ENCODE measurements at regions not wholly inside any gene's neighbourhood (a gene's known extent, or its start where the extent isn't known, plus 50 kb on each side); places are given as distances from the start of the nearest gene placed in this dataset.

DNA sequence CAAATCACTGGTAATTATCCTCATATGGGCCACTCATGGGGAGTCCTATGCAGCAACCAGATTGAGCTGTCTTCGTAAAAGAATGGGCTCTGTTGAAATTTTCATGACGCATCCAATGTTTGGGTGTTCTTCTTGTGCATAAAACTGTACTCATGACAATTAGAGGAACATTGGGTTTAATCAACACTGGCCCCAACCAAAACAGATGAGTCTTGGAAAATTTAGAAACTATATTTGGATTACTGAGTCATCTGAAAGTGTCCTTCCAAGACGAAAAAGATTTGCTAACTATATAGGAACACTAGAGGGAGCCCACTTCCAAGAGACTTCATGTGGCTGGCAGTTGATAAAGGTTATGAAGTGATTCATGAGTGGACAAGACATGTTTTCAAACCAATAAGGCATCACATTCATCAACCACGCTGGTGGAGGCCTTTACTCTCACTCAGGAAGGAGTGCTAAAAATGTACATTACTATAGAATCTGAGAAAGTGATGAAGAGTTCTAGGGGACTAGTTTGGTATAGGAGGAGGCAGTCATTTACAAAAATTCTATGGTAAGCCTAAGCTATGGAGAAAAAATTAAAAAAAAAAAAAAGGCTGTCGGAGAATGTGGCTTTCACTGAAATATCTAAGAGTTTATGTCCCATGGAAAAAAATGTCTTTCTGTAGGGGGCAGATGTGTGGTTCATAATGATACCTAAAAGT, 313.5 kb downstream of the PRDM9 start:
- DNase-seq (ENCODE audit: low spot score), result peak; percentile 55
- no peak overlapping the region for H3K27ac ChIP-seq
- TF ChIP-seq CTCF (conservative IDR thresholded peaks at IDR 0.05; ENCODE audit: low read depth), result peak; percentile 76
- CTCF ChIA-PET, result interaction anchor here (0.5 to 1.5 kb wide), 9 partner anchors 174 to 740 kb away, joined by 3 to 7 read pairs (median 4); no protein-coding TSS in a partner anchor
- POLR2A ChIA-PET (ENCODE audit: low non-redundant PET), result no interaction called here

GRCh38 chr5:23823521-23823920, 316.1 kb downstream of the PRDM9 start:
- no peak for TF ChIP-seq CTCF (conservative IDR thresholded peaks at IDR 0.05; ENCODE audit: low read depth)
- no peak overlapping the region for H3K27ac ChIP-seq
- DNase-seq (ENCODE audit: low spot score), result no peak
- POLR2A ChIA-PET (ENCODE audit: low non-redundant PET), result no interaction called here
- CTCF ChIA-PET, result interaction anchor here (0.5 kb wide), 1 partner anchor 771 kb away, joined by 4 read pairs; no protein-coding TSS in a partner anchor

GRCh38 chr5:23825196-23825595, 317.8 kb downstream of the PRDM9 start:
- DNase-seq (ENCODE audit: low spot score), result no peak
- ChIA-PET CTCF (interaction anchor here (0.6 to 1.2 kb wide), 4 partner anchors 12 to 1441 kb away, joined by 3 to 5 read pairs (median 3); no protein-coding TSS in a partner anchor), POLR2A (ENCODE audit: low non-redundant PET) (no interaction called here)
- TF ChIP-seq CTCF (conservative IDR thresholded peaks at IDR 0.05; ENCODE audit: low read depth), result no peak
- H3K27ac ChIP-seq, result no peak overlapping the region

GRCh38 chr5:23840083-23840482, 332.7 kb downstream of the PRDM9 start:
- DNase-seq (ENCODE audit: low spot score), result no peak
- POLR2A ChIA-PET (ENCODE audit: low non-redundant PET), result no interaction called here
- CTCF ChIA-PET, result interaction anchor here (0.7 to 1.3 kb wide), 2 partner anchors 9 to 15 kb away, joined by 3 to 7 read pairs; no protein-coding TSS in a partner anchor
- peak; percentile 37; the same call in 1 of the 2 replicates for TF ChIP-seq CTCF (conservative IDR thresholded peaks at IDR 0.05; ENCODE audit: low read depth)
- H3K27ac ChIP-seq, result no peak overlapping the region

GRCh38 chr5:23864786-23865185, 357.4 kb downstream of the PRDM9 start:
- DNase-seq (ENCODE audit: low spot score), result no peak
- H3K27ac ChIP-seq, result no peak overlapping the region
- TF ChIP-seq CTCF (conservative IDR thresholded peaks at IDR 0.05; ENCODE audit: low read depth), result no peak
- CTCF ChIA-PET, result no interaction called here
- POLR2A ChIA-PET (ENCODE audit: low non-redundant PET), result no interaction called here

GRCh38 chr5:23877847-23878246, 370.4 kb downstream of the PRDM9 start:
- TF ChIP-seq CTCF (conservative IDR thresholded peaks at IDR 0.05; ENCODE audit: low read depth), result no peak
- H3K27ac ChIP-seq, result no peak overlapping the region
- DNase-seq (ENCODE audit: low spot score), result no peak
- POLR2A ChIA-PET (ENCODE audit: low non-redundant PET), result no interaction called here
- CTCF ChIA-PET, result interaction anchor here (0.5 to 0.7 kb wide), 4 partner anchors 15 to 526 kb away, joined by 3 to 5 read pairs (median 4); no protein-coding TSS in a partner anchor

All from RWPE1 (cell line).